IMR-90 (cell line): ENCODE measurements at regions not wholly inside any gene's neighbourhood (a gene's known extent, or its start where the extent isn't known, plus 50 kb on each side); places are given as distances from the start of the nearest gene placed in this dataset.

Experiments used
- ATAC-seq: fragments of 200-7000 bp; cut with Tn5 transposase; 2 replicates; pipeline ENCODE4 v1.9.1; 2020; ENCODE audit warnings: low read depth, mild to moderate bottlenecking, moderate library complexity
- BruUV-seq: library from RNA; stranded (reverse); fragments of 400-500 nt; replicated peaks from 2 replicates; lab custom pipeline; 2021; lab: Mats Ljungman, UMichigan
- CTCF ChIA-PET: fragments of 300-600 bp; formaldehyde crosslinking; extraction: SDS; loops from one replicate; lab custom pipeline; 2021; ENCODE audit warnings: antibody characterized with exemption; lab: Yijun Ruan, JAX
- POLR2A ChIA-PET: fragments of 300-600 bp; sonication (Branson Sonifier 250); formaldehyde crosslinking; loops from one replicate; lab custom pipeline; 2022; ENCODE audit warnings: antibody characterized with exemption; ENCODE audit not compliant: unreplicated experiment; lab: Charles Lee
- DNase-seq: peaks from one replicate; pipeline ENCODE4 v3.0.0; 2013
- H2AFZ ChIP-seq: replicated peaks from 2 replicates; pipeline ENCODE3; 2013; ENCODE audit warnings: low read length, mild to moderate bottlenecking; ENCODE audit not compliant: poor library complexity
- H2AK5ac ChIP-seq: 2 replicates; pipeline ENCODE4 v1.6.1; 2013; ENCODE audit warnings: low read depth, low read length, inconsistent platforms
- H2AK9ac ChIP-seq: replicated peaks from 2 replicates; pipeline ENCODE3; 2013; ENCODE audit warnings: mild to moderate bottlenecking, low read depth, low read length, moderate library complexity; ENCODE audit not compliant: poor library complexity
- H2BK120ac ChIP-seq: 2 replicates; pipeline ENCODE4 v1.6.1; 2013; ENCODE audit warnings: low read depth, low read length, inconsistent platforms
- H2BK15ac ChIP-seq: 3 replicates; pipeline ENCODE4 v1.6.1; 2013; ENCODE audit warnings: low read depth, low read length, inconsistent platforms
- H2BK20ac ChIP-seq: 2 replicates; pipeline ENCODE4 v1.6.1; 2013; ENCODE audit warnings: low read depth, mild to moderate bottlenecking, inconsistent platforms, low read length, moderate library complexity
- H2BK5ac ChIP-seq: 2 replicates; pipeline ENCODE4 v1.6.1; 2013; ENCODE audit warnings: mild to moderate bottlenecking, low read depth, low read length, inconsistent platforms; ENCODE audit not compliant: poor library complexity, severe bottlenecking
- H3K14ac ChIP-seq: replicated peaks from 2 replicates; pipeline ENCODE4 v1.6.1; 2013; ENCODE audit warnings: low read depth, low read length, inconsistent platforms
- H3K18ac ChIP-seq: 2 replicates; pipeline ENCODE4 v1.6.1; 2013; ENCODE audit warnings: low read depth, low read length, control low read depth
- H3K23ac ChIP-seq: 2 replicates; pipeline ENCODE4 v1.6.1; 2013; ENCODE audit warnings: low read depth, low read length, inconsistent platforms
- H3K27ac ChIP-seq: 2 replicates; pipeline ENCODE4 v1.5.1; 2013; ENCODE audit warnings: mild to moderate bottlenecking, control low read depth, low read length; ENCODE audit not compliant: insufficient read depth
- H3K27me3 ChIP-seq: 2 replicates; pipeline ENCODE4 v1.6.1; 2013; ENCODE audit warnings: low read length; ENCODE audit not compliant: control insufficient read depth, insufficient read depth
- H3K36me3 ChIP-seq: 2 replicates; pipeline ENCODE4 v1.6.1; 2013; ENCODE audit warnings: low read length, mixed read lengths; ENCODE audit not compliant: control insufficient read depth, insufficient read depth
- H3K4ac ChIP-seq: 2 replicates; pipeline ENCODE4 v1.6.1; 2013; ENCODE audit warnings: low read depth, low read length, inconsistent platforms
- H3K4me1 ChIP-seq: 2 replicates; pipeline ENCODE4 v1.6.1; 2013; ENCODE audit warnings: low read length, mixed read lengths; ENCODE audit not compliant: control insufficient read depth, insufficient read depth
- H3K4me2 ChIP-seq: 2 replicates; pipeline ENCODE4 v1.6.1; 2013; ENCODE audit warnings: low read depth, mild to moderate bottlenecking, control low read depth, low read length, moderate library complexity
- H3K4me3 ChIP-seq: 2 replicates; pipeline ENCODE4 v1.5.1; 2013; ENCODE audit warnings: low read depth, mild to moderate bottlenecking, control low read depth, low read length, moderate library complexity; ENCODE audit not compliant: insufficient read depth
- H3K56ac ChIP-seq: 2 replicates; pipeline ENCODE4 v1.6.1; 2013; ENCODE audit warnings: low read length, inconsistent platforms; ENCODE audit not compliant: insufficient read depth; ENCODE audit errors: extremely low read depth
- H3K79me1 ChIP-seq, 2 experiments: 2 replicates each; pipeline ENCODE4 v1.6.1; 2013; ENCODE audit warnings: low read length in 2 of 2, inconsistent platforms in 1 of 2, low read depth in 1 of 2
- H3K9ac ChIP-seq: 2 replicates; pipeline ENCODE4 v1.6.1; 2013; ENCODE audit warnings: low read depth, low read length, control low read depth
- H3K9me1 ChIP-seq: 2 replicates; pipeline ENCODE4 v1.6.1; 2013; ENCODE audit warnings: low read length, inconsistent platforms; ENCODE audit not compliant: insufficient read depth
- H3K9me3 ChIP-seq: 2 replicates; pipeline ENCODE4 v1.6.1; 2013; ENCODE audit warnings: low read length; ENCODE audit not compliant: control insufficient read depth, insufficient read depth
- H4K20me1 ChIP-seq: 2 replicates; pipeline ENCODE4 v1.6.1; 2013; ENCODE audit warnings: low read length, inconsistent platforms; ENCODE audit not compliant: insufficient read depth
- H4K5ac ChIP-seq: 2 replicates; pipeline ENCODE4 v1.6.1; 2013; ENCODE audit warnings: mild to moderate bottlenecking, low read depth, low read length, control low read depth
- H4K8ac ChIP-seq, 2 experiments: 2 replicates each; pipeline ENCODE4 v1.6.1; 2013; ENCODE audit warnings: low read depth in 2 of 2, low read length in 2 of 2, control low read depth in 1 of 2, inconsistent platforms in 1 of 2
- H4K91ac ChIP-seq: 2 replicates; pipeline ENCODE4 v1.6.1; 2013; ENCODE audit warnings: low read depth, low read length, inconsistent platforms; ENCODE audit not compliant: insufficient read depth
- CHD1 ChIP-seq: IDR thresholded peaks from 2 replicates; pipeline ENCODE4 v1.6.1; 2012; ENCODE audit warnings: low read depth, low read length, improper control_type of control experiment
- MXI1 ChIP-seq: IDR thresholded peaks from 2 replicates; pipeline ENCODE4 v1.6.1; 2012; ENCODE audit warnings: low read depth, mild to moderate bottlenecking, low read length, moderate library complexity, borderline replicate concordance
- POLR2A ChIP-seq: IDR thresholded peaks from 2 replicates; pipeline ENCODE4 v1.6.1; 2012; ENCODE audit warnings: mild to moderate bottlenecking, low read depth, low read length
- WGBS, 2 experiments: methylation state at CpG; one replicate each; pipeline versions ENCODE4 v1.1.5 to v1.1.7; 2013; ENCODE audit warnings: missing lambda C conversion rate in 2 of 2; ENCODE audit not compliant: insufficient read length in 1 of 2; ENCODE audit errors: extremely low coverage in 2 of 2; 5-methylcytosine and 5-hydroxymethylcytosine counted together
- dilution Hi-C: fragments of 300-500 bp; cut with HindIII; formaldehyde crosslinking; loops from one replicate; pipeline ENCODE4 v1.14.3; 2018; ENCODE audit warnings: low sequenced_read_pairs; ENCODE audit not compliant: unreplicated experiment
- in situ Hi-C: fragments of 300-500 bp; cut with MboI; formaldehyde crosslinking; loops from 3 replicates; pipeline ENCODE4 v1.14.3; 2019; ENCODE audit warnings: low sequenced_read_pairs, inconsistent platforms, mixed read lengths
- intact Hi-C: fragments of 100-400 bp; cut with micrococcal nuclease; formaldehyde crosslinking; loops from 2 replicates; pipeline ENCODE4 v1.10.0; 2022
- TF ChIP-seq, protein P1 (sequence below): conservative IDR thresholded peaks from 2 replicates; pipeline ENCODE4 v1.5.1; 2012; ENCODE audit warnings: mild to moderate bottlenecking, low read depth, low read length, improper control_type of control experiment

DNA sequence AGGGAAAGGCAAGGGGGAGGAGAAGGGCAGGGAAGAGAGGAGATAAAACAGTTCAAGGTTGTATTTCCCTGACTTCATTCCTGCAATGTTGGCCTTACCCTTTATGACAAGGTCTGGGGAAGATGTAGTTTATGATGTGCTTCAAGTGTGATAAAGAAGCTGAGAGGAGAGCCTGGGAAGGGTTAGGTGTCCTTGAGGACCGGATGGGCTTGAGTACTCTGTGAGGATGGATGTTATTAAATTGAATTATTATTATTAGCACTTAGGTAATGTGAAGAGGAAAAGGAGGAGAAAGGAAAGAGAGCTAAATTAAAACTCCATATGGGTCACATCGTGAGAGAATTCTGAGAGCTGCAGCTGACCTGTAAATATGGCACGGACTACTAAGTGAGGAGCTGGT, 719.4 kb upstream of the CELF4 start:
- H2AK5ac ChIP-seq = no peak overlapping the region
- H4K8ac ChIP-seq = no peak overlapping the region
- no peaks in the 10 kb centered on the region for H3K9me1 ChIP-seq
- no peak overlapping the region for H2AFZ ChIP-seq
- H3K9ac ChIP-seq = no peak overlapping the region
- no peaks in the 10 kb centered on the region for H3K4me1 ChIP-seq
- peaks cover 2% of the 10 kb centered on the region; the same call in 1 of the 2 replicates for H3K9me3 ChIP-seq
- no peak overlapping the region for H2BK15ac ChIP-seq
- H4K20me1 ChIP-seq = no peaks in the 10 kb centered on the region
- no peaks in the 10 kb centered on the region for H3K36me3 ChIP-seq
- 71% methylated on average over 1 of the region's 3 CpGs; no CpG with 5 or more reads in 1 of the 2 experiments for WGBS, 2 experiments
- H3K27me3 ChIP-seq = no peaks in the 10 kb centered on the region
- no TSS peak for BruUV-seq
- H4K91ac ChIP-seq = no peak overlapping the region
- intact Hi-C loops = no loop called here
- TF ChIP-seq POLR2A (no peak), CHD1 (no peak), MXI1 (no peak)
- TF ChIP-seq, protein P1, sequence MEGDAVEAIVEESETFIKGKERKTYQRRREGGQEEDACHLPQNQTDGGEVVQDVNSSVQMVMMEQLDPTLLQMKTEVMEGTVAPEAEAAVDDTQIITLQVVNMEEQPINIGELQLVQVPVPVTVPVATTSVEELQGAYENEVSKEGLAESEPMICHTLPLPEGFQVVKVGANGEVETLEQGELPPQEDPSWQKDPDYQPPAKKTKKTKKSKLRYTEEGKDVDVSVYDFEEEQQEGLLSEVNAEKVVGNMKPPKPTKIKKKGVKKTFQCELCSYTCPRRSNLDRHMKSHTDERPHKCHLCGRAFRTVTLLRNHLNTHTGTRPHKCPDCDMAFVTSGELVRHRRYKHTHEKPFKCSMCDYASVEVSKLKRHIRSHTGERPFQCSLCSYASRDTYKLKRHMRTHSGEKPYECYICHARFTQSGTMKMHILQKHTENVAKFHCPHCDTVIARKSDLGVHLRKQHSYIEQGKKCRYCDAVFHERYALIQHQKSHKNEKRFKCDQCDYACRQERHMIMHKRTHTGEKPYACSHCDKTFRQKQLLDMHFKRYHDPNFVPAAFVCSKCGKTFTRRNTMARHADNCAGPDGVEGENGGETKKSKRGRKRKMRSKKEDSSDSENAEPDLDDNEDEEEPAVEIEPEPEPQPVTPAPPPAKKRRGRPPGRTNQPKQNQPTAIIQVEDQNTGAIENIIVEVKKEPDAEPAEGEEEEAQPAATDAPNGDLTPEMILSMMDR = no peak
- H4K5ac ChIP-seq = no peak overlapping the region
- in situ Hi-C loops = no loop called here
- no peak overlapping the region for H3K14ac ChIP-seq
- no peak overlapping the region for H3K4me3 ChIP-seq
- dilution Hi-C loops = no loop called here
- H2BK120ac ChIP-seq = no peak overlapping the region
- POLR2A ChIA-PET = no interaction called here
- H3K4ac ChIP-seq = no peak overlapping the region
- no peak overlapping the region for H2AK9ac ChIP-seq
- H3K4me2 ChIP-seq = no peak overlapping the region
- no peak overlapping the region for H3K18ac ChIP-seq
- no peak overlapping the region for H3K23ac ChIP-seq
- no peak overlapping the region for H3K56ac ChIP-seq
- DNase-seq (no peak), ATAC-seq (no peak)
- no peak overlapping the region for H3K27ac ChIP-seq
- no peaks in the 10 kb centered on the region for H3K79me1 ChIP-seq
- no peak overlapping the region for H2BK20ac ChIP-seq
- H2BK5ac ChIP-seq = no peak overlapping the region
- CTCF ChIA-PET = no interaction called here
